Left renal cortex interstitium (tissue), 4 donors: ENCODE measurements at regions not wholly inside any gene's neighbourhood (a gene's known extent, or its start where the extent isn't known, plus 50 kb on each side); places are given as distances from the start of the nearest gene placed in this dataset.

Experiments used
- DNase-seq, 4 donors: peaks; one replicate each; pipeline ENCODE4 v3.0.0-alpha.2; 2013; ENCODE audit warnings: low read depth in 4 of 4, low spot score in 2 of 4, missing footprints in 1 of 4

DNA sequence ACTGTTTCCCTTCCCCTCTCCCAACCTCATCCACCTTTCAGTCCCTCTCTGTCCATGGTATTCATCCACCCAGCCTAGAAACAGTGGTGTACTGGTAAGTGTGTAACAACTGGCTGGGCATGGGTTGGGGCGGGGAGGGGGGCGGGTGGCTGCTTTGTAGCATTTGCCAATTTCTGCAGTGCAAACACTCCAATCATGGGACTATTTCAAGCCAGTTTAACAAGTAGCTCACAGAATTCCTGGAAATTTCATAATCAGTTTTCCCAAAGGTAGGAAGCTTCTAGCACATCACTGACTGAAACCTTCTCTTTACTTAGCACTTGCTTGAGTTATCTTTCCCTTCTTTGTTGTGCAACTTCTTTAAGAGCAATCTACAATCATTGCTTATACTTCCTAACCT lies 100.8 kb upstream of the WASF3 start:
- no peak for DNase-seq

- DNase-seq: no peak
Measured at GRCh38 chr13:26457212-26457611, 100.3 kb upstream of the WASF3 start.

GRCh38 chr13:26458196-26458749 lies 99.2 kb upstream of the WASF3 start:
- DNase-seq: no peak

DNA sequence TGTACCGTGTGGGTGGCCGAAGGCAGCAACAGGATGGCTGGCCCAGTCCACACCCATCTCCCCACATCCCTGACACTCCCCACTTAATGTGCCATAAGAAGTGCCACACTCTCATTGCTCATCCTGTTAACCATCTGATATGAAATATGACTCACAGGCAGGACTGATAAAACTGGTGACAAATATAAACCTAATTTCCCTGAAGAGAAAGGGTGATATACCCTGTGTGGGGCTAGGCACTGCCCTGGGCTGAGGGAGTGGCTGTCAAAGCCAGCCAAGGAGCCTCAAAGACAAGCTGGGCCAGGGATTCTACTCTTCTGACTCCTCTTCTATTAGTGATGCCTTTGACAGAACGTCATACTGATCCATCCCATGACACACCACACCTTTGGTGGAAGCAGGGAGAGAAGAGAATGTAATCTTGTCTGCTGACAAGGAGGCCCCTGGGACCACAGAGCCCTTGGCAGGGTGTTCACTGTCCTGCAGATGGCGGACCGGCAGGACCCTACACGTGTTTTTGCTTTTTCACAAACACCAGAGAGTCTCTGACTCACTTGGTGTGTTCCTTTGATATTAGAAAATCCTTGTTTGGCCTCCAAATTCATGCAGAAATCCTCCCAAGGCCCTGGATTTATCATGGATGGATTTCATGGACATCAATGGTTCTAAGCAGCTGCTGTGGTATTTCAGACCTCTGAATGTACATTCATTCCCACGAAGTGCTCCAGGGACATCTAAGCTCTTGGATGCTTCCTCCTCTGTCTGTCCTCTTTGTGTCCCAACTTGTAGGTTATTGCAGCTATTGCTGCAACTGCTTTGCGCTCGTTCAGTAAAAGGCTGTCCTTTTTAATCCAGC lies 98.0 kb upstream of the WASF3 start:
- DNase-seq: no peak

GRCh38 chr13:26460648-26461047 lies 96.8 kb upstream of the WASF3 start:
- peak in 2 of 4 donors; percentile 9 to 14 for DNase-seq

DNA sequence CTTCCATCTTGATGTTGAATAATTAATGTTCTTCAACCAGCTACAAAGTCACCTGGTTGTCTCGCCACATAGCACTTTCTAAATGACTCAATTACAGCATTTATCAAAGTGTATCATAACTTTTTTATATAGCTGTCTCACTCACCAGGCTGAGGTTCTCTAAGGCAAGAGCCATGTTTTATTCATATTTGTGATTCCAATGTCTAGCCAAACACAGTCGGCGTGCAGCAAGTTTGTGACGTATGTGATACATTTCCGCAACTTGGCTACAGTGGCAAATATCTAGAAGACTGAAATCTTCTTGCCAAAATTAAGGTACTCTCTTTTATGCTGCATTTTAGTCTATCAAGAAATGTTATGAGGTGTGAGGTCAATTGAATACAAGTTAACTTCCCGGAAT lies 94.2 kb upstream of the WASF3 start:
- DNase-seq: no peak

DNA sequence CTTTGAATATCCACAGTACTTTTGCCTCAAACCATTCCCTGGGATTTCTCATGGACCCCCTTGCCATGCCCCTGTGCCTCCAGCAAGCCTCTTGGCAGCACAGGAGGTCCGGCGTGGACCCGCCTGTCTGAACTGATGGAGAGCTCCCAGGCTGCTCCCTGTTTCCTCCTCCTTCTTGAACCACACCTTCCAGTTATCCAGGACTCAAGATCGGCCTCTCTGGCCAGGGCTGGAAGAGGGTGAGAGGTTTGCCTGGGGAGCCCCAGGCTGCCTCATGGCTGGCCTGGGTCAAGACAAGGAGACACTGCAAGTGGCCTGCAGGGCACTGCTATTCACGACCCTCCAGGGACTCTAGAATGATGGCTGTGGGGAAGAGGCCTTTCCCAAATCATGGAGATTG lies 93.6 kb upstream of the WASF3 start:
- DNase-seq: no peak

GRCh38 chr13:26465514-26465913 lies 92.0 kb upstream of the WASF3 start:
- no peak for DNase-seq

DNA sequence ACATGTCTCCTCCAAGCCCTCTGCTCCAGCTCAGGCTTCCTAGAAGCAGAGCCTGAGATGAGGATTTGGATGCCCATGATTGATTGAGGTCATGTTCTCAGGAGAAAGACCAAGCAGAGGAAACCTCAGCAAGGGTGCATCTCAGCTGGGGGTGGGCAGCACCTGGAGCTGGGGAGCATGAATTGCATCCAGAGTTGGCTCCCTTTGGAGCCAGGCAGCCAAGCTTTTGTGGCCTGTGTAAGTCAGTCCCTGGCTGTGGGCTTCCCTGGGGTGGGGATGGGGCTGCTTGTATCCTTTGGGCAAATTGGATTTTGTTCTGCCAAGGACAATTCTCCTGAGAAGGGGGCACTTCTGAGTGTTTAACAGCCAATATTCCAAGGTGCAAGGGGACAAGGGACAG lies 91.5 kb upstream of the WASF3 start:
- no peak for DNase-seq

DNA sequence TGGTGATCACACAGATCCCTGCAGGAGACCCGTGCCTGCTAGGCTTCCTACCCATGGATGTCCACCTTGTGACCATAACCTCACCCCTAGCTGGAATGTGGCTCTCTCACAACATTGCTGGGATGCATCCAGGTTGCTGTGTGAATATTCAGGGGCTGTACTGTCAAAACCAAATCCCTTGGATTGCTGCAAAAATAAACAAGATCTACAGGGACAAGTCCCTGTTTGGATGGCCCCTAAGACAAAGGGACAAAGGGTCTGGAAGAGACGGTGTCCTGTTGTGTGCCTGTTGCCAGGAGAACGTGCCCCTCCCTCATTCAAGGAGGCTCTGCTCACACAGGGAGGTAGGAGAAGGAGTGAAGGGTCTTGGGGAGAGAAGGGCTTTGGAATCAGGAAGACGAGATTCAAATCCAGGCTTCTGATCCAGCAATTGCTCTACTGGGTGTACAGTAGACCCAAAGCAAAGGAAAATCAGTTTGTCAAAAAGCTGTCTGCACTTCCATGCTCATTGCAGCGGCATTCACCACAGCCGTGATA lies 89.2 kb upstream of the WASF3 start:
- DNase-seq: no peak

DNA sequence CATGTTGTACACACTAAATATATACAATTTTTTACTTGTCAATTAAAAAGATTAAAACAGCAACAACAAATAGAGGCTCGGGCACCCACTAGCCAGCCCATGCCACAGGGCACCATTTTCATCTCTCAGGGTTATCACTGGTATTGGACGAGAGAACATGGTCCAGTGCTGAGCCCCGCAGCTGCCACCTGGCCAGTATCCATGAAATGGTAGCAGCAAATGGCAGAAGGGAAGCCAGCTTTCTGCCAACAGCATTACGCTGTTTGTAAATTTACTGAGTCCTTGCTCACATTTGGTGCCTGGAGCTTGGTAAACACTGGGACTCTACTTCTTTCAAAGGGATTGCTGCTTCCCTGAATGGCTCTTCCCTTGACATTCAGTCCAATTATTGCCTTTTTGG lies 87.9 kb upstream of the WASF3 start:
- no peak for DNase-seq

- no peak for DNase-seq
Measured at GRCh38 chr13:26471807-26472206, 85.7 kb upstream of the WASF3 start.

DNA sequence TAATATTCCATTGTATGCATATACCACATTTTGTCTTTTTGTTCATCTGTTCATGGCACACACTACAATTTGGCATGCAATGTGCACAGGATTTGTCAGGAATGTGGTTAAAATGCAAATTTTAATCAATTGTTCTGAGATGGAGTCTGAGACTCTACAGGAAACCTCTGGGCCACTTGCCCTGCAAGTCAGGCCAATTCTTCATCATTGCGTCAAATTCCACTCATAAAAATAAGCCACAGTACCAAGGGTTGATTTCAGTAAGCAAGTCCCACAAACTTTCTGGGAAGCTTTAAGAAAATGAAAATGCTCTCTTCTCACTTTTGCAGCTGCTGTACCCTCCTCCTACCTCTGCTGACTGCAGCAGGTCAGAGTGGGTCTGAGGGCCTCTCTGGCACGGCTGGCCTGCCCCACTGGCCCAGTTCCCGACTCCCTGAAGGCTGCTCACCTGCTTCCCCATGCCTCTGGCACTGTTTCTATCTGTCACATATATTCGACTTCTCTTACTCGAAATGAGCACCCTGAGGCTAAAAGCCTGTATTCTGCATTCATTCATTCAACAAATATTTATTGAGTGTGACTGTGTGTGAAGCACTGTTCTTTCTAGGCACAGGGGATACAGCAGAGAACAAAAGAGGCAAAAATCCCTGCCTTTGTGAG lies 83.8 kb upstream of the WASF3 start:
- no peak for DNase-seq

- DNase-seq: no peak
Measured at GRCh38 chr13:26474286-26474685, 83.2 kb upstream of the WASF3 start.

DNA sequence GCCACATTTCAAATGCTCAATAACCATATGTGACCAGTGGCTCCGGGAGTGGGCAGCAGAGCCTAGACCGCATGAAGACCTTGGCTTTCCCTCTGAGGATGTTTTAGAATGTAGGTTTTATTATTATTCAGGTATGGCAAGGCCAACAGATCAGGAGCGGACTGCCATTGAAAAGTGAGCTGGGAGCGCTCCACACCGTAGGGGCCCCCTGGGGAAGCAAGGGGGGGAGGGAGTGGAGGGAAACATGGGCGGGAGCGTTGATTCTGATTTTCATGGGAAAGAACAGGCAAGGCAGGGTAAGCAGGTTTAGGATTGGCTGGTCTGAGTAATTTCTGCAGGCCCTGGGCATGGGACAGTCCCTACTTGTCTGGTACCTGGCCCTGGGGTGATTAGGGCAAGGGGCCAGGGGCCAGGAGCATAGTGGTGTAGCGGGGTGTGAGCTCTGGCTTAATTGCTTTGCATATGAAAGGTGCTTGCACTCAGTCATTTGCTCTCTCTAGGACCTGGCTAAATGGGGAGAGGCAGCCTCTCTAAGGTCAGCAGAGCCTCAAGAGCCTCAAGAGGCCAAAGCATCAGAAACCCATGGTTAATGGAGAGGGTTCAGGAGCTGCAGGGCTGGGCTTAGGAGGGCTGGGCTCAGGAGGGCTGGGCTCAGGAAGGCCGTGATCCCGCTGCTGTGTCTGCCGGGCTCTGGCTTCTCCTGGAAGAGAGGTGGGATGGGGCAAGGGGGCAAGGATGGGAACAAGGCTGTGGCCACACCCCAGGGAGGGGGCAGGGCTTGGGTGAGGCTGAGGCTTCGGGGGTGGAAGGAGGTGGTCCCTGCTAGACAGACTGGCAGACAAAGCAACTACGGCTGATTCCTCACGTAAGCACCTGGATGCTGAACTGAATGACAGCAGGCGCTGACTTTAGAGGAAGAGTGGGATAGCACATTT lies 82.0 kb upstream of the WASF3 start:
- DNase-seq: no peak

- peak in 1 of 4 donors; percentile 29 for DNase-seq
Measured at GRCh38 chr13:26476111-26476781, 81.2 kb upstream of the WASF3 start.

- DNase-seq: no peak
Measured at GRCh38 chr13:26476782-26477142, 80.7 kb upstream of the WASF3 start.

DNA sequence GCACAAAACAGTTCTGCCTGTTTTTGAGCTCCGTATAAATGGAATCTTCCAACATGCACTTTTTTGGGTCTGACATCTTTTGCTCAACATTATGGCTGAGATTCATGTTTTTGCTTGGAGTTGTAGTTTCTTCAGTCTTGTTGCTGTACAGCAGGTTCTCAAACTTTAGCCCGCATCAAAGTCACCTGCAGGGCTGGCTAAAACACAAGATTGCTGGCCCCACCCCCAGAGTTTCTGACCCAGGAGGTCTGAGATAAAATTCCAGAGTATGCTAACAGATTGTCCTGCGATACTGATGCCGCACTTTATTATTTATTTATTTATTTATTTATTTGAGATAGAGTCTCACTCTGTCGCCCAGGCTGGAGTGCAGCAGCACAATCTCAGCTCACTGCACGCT lies 79.8 kb upstream of the WASF3 start:
- DNase-seq: no peak

GRCh38 chr13:26480246-26480855 lies 77.1 kb upstream of the WASF3 start:
- no peak for DNase-seq
